Esophagus muscularis mucosa (tissue), 4 donors: ENCODE measurements at regions not wholly inside any gene's neighbourhood (a gene's known extent, or its start where the extent isn't known, plus 50 kb on each side); places are given as distances from the start of the nearest gene placed in this dataset.

ENCODE experiments used
- DNase-seq: peaks from one replicate; pipeline ENCODE4 v3.0.0-alpha.2; 2017; ENCODE audit errors: extremely low spot score
- H3K27ac ChIP-seq, 4 donors: fragments of 200-600 bp; sonication (generic); replicated peaks in 1 of 4; 1 replicate in 3 of 4; 2 replicates in 1 of 4; pipeline ENCODE4 v1.5.1; 2016 to 2019; ENCODE audit warnings: mild to moderate bottlenecking in 1 of 4
- H3K27me3 ChIP-seq, 4 donors: fragments of 200-600 bp; sonication (generic); one replicate each; pipeline versions ENCODE4 v1.5.1 to v1.6.0; 2016 to 2019
- H3K36me3 ChIP-seq, 4 donors: fragments of 200-600 bp; sonication (generic); one replicate each; pipeline ENCODE4 v1.5.1; 2016 to 2019
- H3K4me1 ChIP-seq, 4 donors: fragments of 200-600 bp; sonication (generic); one replicate each; pipeline ENCODE4 v1.5.1; 2016 to 2019
- H3K4me3 ChIP-seq, 4 donors: fragments of 200-600 bp; sonication (generic); 1 replicate in 2 of 4; 2 replicates in 2 of 4; pipeline ENCODE4 v1.5.1; 2016 to 2019; ENCODE audit warnings: mild to moderate bottlenecking in 4 of 4, moderate library complexity in 1 of 4
- H3K9me3 ChIP-seq, 4 donors: fragments of 200-600 bp; sonication (generic); 1 replicate in 3 of 4; 2 replicates in 1 of 4; pipeline ENCODE4 v1.5.1; 2016 to 2019
- EP300 ChIP-seq: sonication (generic); formaldehyde crosslinking; IDR thresholded peaks from one replicate; pipeline ENCODE4 v1.6.1; 2017; ENCODE audit warnings: antibody characterized with exemption
- POLR2A ChIP-seq: fragments of 450-650 bp; IDR thresholded peaks from one replicate; pipeline ENCODE4 v1.6.1; 2017; ENCODE audit warnings: antibody characterized with exemption, moderate library complexity, mild to moderate bottlenecking, low read depth
- POLR2AphosphoS5 ChIP-seq, 2 donors: sonication (generic); formaldehyde crosslinking; IDR thresholded peaks; one replicate each; pipeline ENCODE4 v1.6.1; 2017; ENCODE audit warnings: antibody characterized with exemption in 2 of 2
- WGBS: methylation state at CpG from one replicate; pipeline ENCODE4 v1.1.5; 2018; 5-methylcytosine and 5-hydroxymethylcytosine counted together
- intact Hi-C: fragments of 100-400 bp; cut with DNase I; formaldehyde crosslinking; loops from one replicate; pipeline ENCODE4 v1.15.1; 2023
- TF ChIP-seq, protein P1 (sequence below), 3 experiments: fragments of 200-600 bp in 2 of 3; fragments of 450-650 bp in 1 of 3; sonication (generic) in 2 of 3; IDR thresholded peaks; one replicate each; pipeline ENCODE4 v1.5.1; 2017 to 2019; ENCODE audit warnings: antibody characterized with exemption in 3 of 3, mild to moderate bottlenecking in 2 of 3, moderate library complexity in 1 of 3

GRCh38 chr9:2502210-2502609, 119.4 kb upstream of the VLDLR start:
- WGBS, result 92% methylated on average over 3 of the region's 3 CpGs
- Histone ChIP-seq H3K36me3 (no peaks in the 10 kb centered on the region), H3K4me3 (no peak overlapping the region), H3K27me3 (no peaks in the 10 kb centered on the region), H3K27ac (no peak overlapping the region), H3K4me1 (peaks cover 5 to 43% (median 29%) of the 10 kb centered on the region in 4 donors), H3K9me3 (no peaks in the 10 kb centered on the region)
- intact Hi-C loops, result no loop called here
- no peak for DNase-seq
- TF ChIP-seq POLR2A (no peak), POLR2AphosphoS5 (IDR thresholded peaks at IDR 0.05) (no peak), EP300 (no peak)
- TF ChIP-seq, protein P1, sequence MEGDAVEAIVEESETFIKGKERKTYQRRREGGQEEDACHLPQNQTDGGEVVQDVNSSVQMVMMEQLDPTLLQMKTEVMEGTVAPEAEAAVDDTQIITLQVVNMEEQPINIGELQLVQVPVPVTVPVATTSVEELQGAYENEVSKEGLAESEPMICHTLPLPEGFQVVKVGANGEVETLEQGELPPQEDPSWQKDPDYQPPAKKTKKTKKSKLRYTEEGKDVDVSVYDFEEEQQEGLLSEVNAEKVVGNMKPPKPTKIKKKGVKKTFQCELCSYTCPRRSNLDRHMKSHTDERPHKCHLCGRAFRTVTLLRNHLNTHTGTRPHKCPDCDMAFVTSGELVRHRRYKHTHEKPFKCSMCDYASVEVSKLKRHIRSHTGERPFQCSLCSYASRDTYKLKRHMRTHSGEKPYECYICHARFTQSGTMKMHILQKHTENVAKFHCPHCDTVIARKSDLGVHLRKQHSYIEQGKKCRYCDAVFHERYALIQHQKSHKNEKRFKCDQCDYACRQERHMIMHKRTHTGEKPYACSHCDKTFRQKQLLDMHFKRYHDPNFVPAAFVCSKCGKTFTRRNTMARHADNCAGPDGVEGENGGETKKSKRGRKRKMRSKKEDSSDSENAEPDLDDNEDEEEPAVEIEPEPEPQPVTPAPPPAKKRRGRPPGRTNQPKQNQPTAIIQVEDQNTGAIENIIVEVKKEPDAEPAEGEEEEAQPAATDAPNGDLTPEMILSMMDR (IDR thresholded peaks at IDR 0.05), result no peak

- H3K36me3 ChIP-seq, result no peaks in the 10 kb centered on the region
- peaks cover 0 to 37% (median 26%) of the 10 kb centered on the region in 4 donors for H3K4me1 ChIP-seq
- TF ChIP-seq, protein P1 (IDR thresholded peaks at IDR 0.05), result no peak
- TF ChIP-seq EP300 (no peak), POLR2AphosphoS5 (IDR thresholded peaks at IDR 0.05) (no peak), POLR2A (no peak)
- H3K27me3 ChIP-seq, result no peaks in the 10 kb centered on the region
- H3K4me3 ChIP-seq, result no peak overlapping the region
- intact Hi-C loops, result no loop called here
- no peak for DNase-seq
- H3K9me3 ChIP-seq, result no peaks in the 10 kb centered on the region
- WGBS, result 80% methylated on average over 2 of the region's 2 CpGs
- no peak overlapping the region for H3K27ac ChIP-seq
Observed at GRCh38 chr9:2502760-2503159, 118.8 kb upstream of the VLDLR start.

GRCh38 chr9:2506321-2506720, 115.3 kb upstream of the VLDLR start:
- intact Hi-C loops, result no loop called here
- 51% methylated on average over 3 of the region's 3 CpGs for WGBS

DNA sequence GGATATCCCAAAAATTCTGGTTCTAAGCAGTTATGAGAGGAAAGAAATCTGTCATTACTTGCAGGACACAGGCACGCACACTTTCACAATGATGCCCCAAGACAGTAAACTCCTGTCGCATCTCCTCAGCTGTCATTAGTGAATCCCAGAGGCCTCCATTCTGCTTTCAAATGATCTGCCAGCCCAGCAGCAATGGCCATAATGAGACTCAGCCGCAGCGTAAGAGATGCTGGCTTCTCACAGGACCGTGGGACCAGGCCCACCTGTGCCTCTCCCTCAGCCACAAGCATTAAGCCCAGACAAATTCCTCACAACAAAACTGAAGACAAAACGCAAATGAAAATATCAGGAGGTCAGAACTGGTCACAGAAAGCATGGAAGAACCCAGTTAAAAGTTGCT, 98.0 kb upstream of the VLDLR start:
- intact Hi-C loops, result no loop called here

More at GRCh38 chr9:2506321-2506720, 115.3 kb upstream of the VLDLR start:
- no peaks in the 10 kb centered on the region for H3K36me3 ChIP-seq
- no peak overlapping the region for H3K27ac ChIP-seq
- no peak for TF ChIP-seq EP300
- no peak for TF ChIP-seq POLR2AphosphoS5 (IDR thresholded peaks at IDR 0.05)
- no peak for TF ChIP-seq POLR2A
- TF ChIP-seq, protein P1 (IDR thresholded peaks at IDR 0.05), result no peak
- no peak overlapping the region for H3K4me3 ChIP-seq
- H3K27me3 ChIP-seq, result no peaks in the 10 kb centered on the region
- no peaks in the 10 kb centered on the region for H3K9me3 ChIP-seq
- DNase-seq, result no peak
- peaks cover 0 to 16% (median 2%) of the 10 kb centered on the region in 4 donors for H3K4me1 ChIP-seq

DNA sequence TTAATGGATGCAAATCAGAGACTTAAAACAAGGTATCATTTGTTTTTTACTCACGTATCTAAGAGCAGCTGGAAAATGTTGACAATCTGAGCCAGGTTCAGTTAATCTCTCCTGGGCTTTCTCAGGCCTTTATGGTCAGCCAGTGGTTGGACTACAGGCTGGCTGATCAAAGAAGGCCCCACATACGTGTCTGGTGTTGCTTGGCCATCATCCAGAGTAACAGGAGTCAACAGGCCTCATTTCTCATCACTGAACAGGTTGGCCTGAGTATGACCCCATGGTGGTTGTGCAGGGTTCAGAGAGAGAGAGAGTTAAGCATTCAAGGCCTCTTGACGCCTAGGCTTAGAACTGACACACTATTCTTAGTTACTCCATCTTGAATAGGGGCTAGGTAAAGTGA, 97.0 kb upstream of the VLDLR start:
- Histone ChIP-seq H3K27me3 (no peaks in the 10 kb centered on the region), H3K27ac (no peak overlapping the region), H3K36me3 (no peaks in the 10 kb centered on the region), H3K9me3 (no peaks in the 10 kb centered on the region), H3K4me3 (no peak overlapping the region), H3K4me1 (no peaks in the 10 kb centered on the region)
- intact Hi-C loops, result no loop called here
- 71% methylated on average over 2 of the region's 3 CpGs for WGBS
- TF ChIP-seq EP300 (no peak), POLR2A (no peak), POLR2AphosphoS5 (IDR thresholded peaks at IDR 0.05) (no peak)
- TF ChIP-seq, protein P1 (IDR thresholded peaks at IDR 0.05), result no peak
- no peak for DNase-seq

More for the DNA sequence above, 98.0 kb upstream of the VLDLR start:
- Histone ChIP-seq H3K4me3 (no peak overlapping the region), H3K4me1 (no peaks in the 10 kb centered on the region), H3K27me3 (no peaks in the 10 kb centered on the region), H3K36me3 (no peaks in the 10 kb centered on the region), H3K27ac (no peak overlapping the region), H3K9me3 (no peaks in the 10 kb centered on the region)
- 96% methylated on average over 6 of the region's 6 CpGs for WGBS
- TF ChIP-seq POLR2AphosphoS5 (IDR thresholded peaks at IDR 0.05) (no peak), EP300 (no peak), POLR2A (no peak)
- TF ChIP-seq, protein P1 (IDR thresholded peaks at IDR 0.05), result no peak
- DNase-seq, result no peak
